ENCODE measurements at regions not wholly inside any gene's neighbourhood (a gene's known extent, or its start where the extent isn't known, plus 50 kb on each side); places are given as distances from the start of the nearest gene placed in this dataset.

- H3K4me1 ChIP-seq (replicated peaks in 1 of 2) = no peaks in the 10 kb centered on the region
- H3K9me3 ChIP-seq (replicated peaks in 1 of 3) = no peaks in the 10 kb centered on the region
- intact Hi-C loops (cut with DNase I) = no loop called here
- H3K27ac ChIP-seq = no peak overlapping the region
- WGBS, 4 donors = 88 to 97% (median 93%) methylated on average over 9 to 11 of the region's 11 CpGs
- TF ChIP-seq POLR2A (IDR thresholded peaks at IDR 0.05) = no peak
- TF ChIP-seq CTCF (IDR thresholded peaks at IDR 0.05) = no peak
- no peak overlapping the region for H3K4me3 ChIP-seq
- no peaks in the 10 kb centered on the region for H3K36me3 ChIP-seq (replicated peaks in 1 of 2)
- DNase-seq = no peak
- no peaks in the 10 kb centered on the region for H3K27me3 ChIP-seq
Measured at GRCh38 chr4:1543976-1544375, 137.7 kb upstream of the NKX1-1 start.

GRCh38 chr4:1543561-1543960 is 137.3 kb upstream of the NKX1-1 start:
- Histone ChIP-seq H3K27me3 (no peaks in the 10 kb centered on the region), H3K27ac (no peak overlapping the region), H3K4me1 (replicated peaks in 1 of 2) (no peaks in the 10 kb centered on the region), H3K36me3 (replicated peaks in 1 of 2) (no peaks in the 10 kb centered on the region), H3K9me3 (replicated peaks in 1 of 3) (no peaks in the 10 kb centered on the region), H3K4me3 (no peak overlapping the region)
- TF ChIP-seq CTCF (IDR thresholded peaks at IDR 0.05) = no peak
- TF ChIP-seq POLR2A (IDR thresholded peaks at IDR 0.05) = no peak
- WGBS, 4 donors = 86 to 89% (median 87%) methylated on average over 8 of the region's 8 CpGs; no CpG with 5 or more reads in 1 of the 4 donors
- no peak for DNase-seq
- intact Hi-C loops (cut with DNase I) = no loop called here

GRCh38 chr4:1542516-1543320 is 136.5 kb upstream of the NKX1-1 start:
- Histone ChIP-seq H3K27me3 (peaks cover 1% of the 10 kb centered on the region), H3K27ac (no peak overlapping the region), H3K4me1 (replicated peaks in 1 of 2) (no peaks in the 10 kb centered on the region), H3K36me3 (replicated peaks in 1 of 2) (no peaks in the 10 kb centered on the region), H3K4me3 (no peak overlapping the region), H3K9me3 (replicated peaks in 1 of 3) (no peaks in the 10 kb centered on the region)
- 70 to 87% (median 82%) methylated on average over 12 to 27 of the region's 27 CpGs for WGBS, 4 donors
- TF ChIP-seq POLR2A (IDR thresholded peaks at IDR 0.05) (no peak), CTCF (IDR thresholded peaks at IDR 0.05) (no peak)
- intact Hi-C loops (cut with DNase I) = no loop called here
- DNase-seq = no peak

- DNase-seq = no peak
- no peaks in the 10 kb centered on the region for H3K36me3 ChIP-seq (replicated peaks in 1 of 2)
- TF ChIP-seq CTCF (IDR thresholded peaks at IDR 0.05) = no peak
- TF ChIP-seq POLR2A (IDR thresholded peaks at IDR 0.05) = no peak
- no peak overlapping the region for H3K27ac ChIP-seq
- H3K27me3 ChIP-seq = peaks cover 4% of the 10 kb centered on the region
- no peaks in the 10 kb centered on the region for H3K9me3 ChIP-seq (replicated peaks in 1 of 3)
- no peak overlapping the region for H3K4me3 ChIP-seq
- H3K4me1 ChIP-seq (replicated peaks in 1 of 2) = no peaks in the 10 kb centered on the region
- intact Hi-C loops (cut with DNase I) = no loop called here
- 81 to 82% (median 82%) methylated on average over 4 to 10 of the region's 10 CpGs for WGBS, 4 donors
Measured at GRCh38 chr4:1542226-1542490, 135.9 kb upstream of the NKX1-1 start.
